Mesodermal cell (in vitro differentiated cells): ENCODE measurements at regions not wholly inside any gene's neighbourhood (a gene's known extent, or its start where the extent isn't known, plus 50 kb on each side); places are given as distances from the start of the nearest gene placed in this dataset.
A peak's percentile ranks its signal among the peaks of the same experiment; 100 is the strongest.
"Not testable (repeated sequence)": the region's sequence is repeated elsewhere in the genome, so short reads cannot be mapped to it uniquely, and the experiment has no call there.

Experiments
- H3K27ac ChIP-seq: 2 replicates; pipeline ENCODE4 v1.7.0; 2013; ENCODE audit warnings: mild to moderate bottlenecking, low read depth, low read length, moderate library complexity; ENCODE audit not compliant: severe bottlenecking
- H3K36me3 ChIP-seq: 2 replicates; pipeline ENCODE4 v1.7.1; 2013; ENCODE audit warnings: mild to moderate bottlenecking, low read length, moderate library complexity; ENCODE audit not compliant: control insufficient read depth, insufficient read depth
- H3K4me1 ChIP-seq: one replicate; pipeline ENCODE4 v1.7.1; 2013; ENCODE audit warnings: mild to moderate bottlenecking, low read length; ENCODE audit not compliant: insufficient read depth, control insufficient read depth, poor library complexity, severe bottlenecking
- H3K4me3 ChIP-seq: 2 replicates; pipeline ENCODE4 v1.7.0; 2013; ENCODE audit warnings: low read length, control low read depth, mild to moderate bottlenecking; ENCODE audit not compliant: insufficient read depth, poor library complexity, severe bottlenecking; ENCODE audit errors: extremely low read depth
- H3K9me3 ChIP-seq: 2 replicates; pipeline ENCODE4 v1.7.1; 2013; ENCODE audit warnings: mild to moderate bottlenecking, low read length, moderate library complexity; ENCODE audit not compliant: control insufficient read depth
- WGBS, 2 experiments: methylation state at CpG; one replicate each; pipeline ENCODE4 v1.1.5; 2013; ENCODE audit warnings: missing lambda C conversion rate in 2 of 2; ENCODE audit not compliant: insufficient coverage in 2 of 2; 5-methylcytosine and 5-hydroxymethylcytosine counted together

DNA sequence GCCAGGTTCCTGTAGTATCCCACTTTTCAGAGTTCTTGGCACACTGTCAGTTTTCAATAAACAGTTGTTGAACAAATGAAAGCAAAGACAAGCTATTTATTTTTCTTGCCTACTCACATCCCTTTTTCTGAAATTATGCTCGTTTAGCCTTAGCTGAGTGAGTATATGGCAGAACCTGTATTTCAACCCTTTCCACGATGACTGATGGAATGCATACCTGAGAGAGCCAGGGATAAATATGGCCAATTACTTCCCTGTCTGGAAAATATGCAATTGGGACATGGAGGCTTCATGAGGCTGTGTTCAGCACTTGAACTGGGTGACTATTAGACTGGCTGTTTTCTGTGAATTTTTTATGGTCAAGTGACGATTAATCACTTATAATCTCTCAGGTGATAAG, 144.5 kb upstream of the POT1 start:
- Histone ChIP-seq H3K4me3 (no peak overlapping the region), H3K36me3 (no peaks in the 10 kb centered on the region), H3K27ac (no peak overlapping the region), H3K4me1 (no peaks in the 10 kb centered on the region), H3K9me3 (no peaks in the 10 kb centered on the region)
- 94 to 100% methylated on average over 1 to 2 of the region's 3 CpGs for WGBS, 2 experiments

DNA sequence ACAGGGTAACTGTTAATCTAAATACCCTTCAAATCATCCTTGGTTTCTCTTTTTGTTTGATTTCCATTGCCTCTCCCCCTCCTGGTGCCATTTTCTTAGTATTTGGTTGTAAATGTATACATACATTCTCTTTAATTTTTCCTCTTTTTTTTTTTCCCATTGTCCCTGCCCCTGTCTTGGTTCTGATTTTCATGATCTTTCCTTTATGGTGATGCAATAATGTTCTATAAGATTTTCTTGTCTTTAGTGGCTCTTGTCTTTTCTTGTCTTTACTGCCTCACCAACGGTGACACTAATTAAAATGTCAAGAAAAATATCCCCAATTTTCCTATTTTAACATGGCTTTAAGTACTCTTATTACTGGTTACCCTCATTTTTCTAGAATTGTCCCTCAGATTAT, 135.9 kb upstream of the POT1 start:
- Histone ChIP-seq H3K9me3 (no peaks in the 10 kb centered on the region), H3K27ac (no peak overlapping the region)
- WGBS, 2 experiments, result no CpG with 5 or more reads among the region's 1 CpG

DNA sequence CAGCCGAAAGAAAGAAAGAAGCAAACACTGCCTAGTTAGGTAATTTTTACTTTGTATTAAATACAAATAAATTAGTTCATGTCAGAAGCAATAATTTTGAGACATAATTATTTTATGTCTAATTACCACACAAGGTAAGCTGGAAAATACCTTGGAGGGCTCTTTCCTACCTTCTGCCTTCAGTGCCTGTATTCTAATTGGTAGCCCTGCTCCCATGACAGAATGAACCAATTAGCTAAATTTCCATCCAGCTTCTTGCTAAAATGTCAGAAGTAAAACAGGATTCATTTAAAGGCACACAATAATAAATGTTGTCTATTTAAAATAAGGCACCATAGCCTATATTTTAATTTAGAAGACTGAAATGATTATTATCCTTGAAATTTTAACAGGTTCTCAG, 135.4 kb upstream of the POT1 start:
- H3K27ac ChIP-seq, result no peak overlapping the region
- H3K4me1 ChIP-seq, result no peaks in the 10 kb centered on the region
- H3K9me3 ChIP-seq, result no peaks in the 10 kb centered on the region
- no CpG with 5 or more reads among the region's 1 CpG for WGBS, 2 experiments
- no peak overlapping the region for H3K4me3 ChIP-seq
- no peaks in the 10 kb centered on the region for H3K36me3 ChIP-seq

More for the DNA sequence above, 135.9 kb upstream of the POT1 start:
- H3K36me3 ChIP-seq, result no peaks in the 10 kb centered on the region
- no peak overlapping the region for H3K4me3 ChIP-seq
- H3K4me1 ChIP-seq, result no peaks in the 10 kb centered on the region

DNA sequence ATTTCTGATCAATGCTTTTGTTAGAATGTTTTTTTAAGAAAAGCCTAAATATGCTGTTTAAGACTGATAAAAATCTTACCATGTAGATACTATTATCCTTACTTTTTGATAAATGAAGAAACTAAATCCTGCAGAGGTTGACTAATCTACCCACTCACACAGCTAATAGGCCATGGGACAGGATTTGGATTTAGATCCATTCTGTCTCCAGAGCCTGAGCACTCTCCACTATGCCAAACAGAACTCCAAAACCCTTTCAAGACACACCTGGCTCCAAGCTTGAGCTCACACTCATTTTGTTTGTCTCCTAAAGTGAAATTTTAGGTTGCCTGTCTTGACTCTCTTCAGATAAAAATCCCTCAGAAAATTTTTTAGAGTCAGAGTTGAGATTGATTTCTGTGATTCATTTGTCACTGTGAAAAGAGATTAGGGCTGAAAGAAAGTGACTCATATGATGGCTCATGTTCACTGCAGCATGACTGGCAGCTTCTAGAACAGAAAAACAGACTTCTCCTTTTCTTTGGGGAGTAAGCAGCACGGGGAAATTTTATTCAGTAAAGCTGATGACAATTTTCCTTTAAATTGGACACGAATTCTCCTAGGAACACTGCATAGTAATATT, 132.3 kb upstream of the POT1 start:
- Histone ChIP-seq H3K36me3 (no peaks in the 10 kb centered on the region), H3K4me1 (no peaks in the 10 kb centered on the region), H3K9me3 (no peaks in the 10 kb centered on the region), H3K27ac (peak overlapping the region; percentile 5), H3K4me3 (no peak overlapping the region)
- 50% methylated on average over 1 of the region's 2 CpGs; no CpG with 5 or more reads in 1 of the 2 experiments for WGBS, 2 experiments

DNA sequence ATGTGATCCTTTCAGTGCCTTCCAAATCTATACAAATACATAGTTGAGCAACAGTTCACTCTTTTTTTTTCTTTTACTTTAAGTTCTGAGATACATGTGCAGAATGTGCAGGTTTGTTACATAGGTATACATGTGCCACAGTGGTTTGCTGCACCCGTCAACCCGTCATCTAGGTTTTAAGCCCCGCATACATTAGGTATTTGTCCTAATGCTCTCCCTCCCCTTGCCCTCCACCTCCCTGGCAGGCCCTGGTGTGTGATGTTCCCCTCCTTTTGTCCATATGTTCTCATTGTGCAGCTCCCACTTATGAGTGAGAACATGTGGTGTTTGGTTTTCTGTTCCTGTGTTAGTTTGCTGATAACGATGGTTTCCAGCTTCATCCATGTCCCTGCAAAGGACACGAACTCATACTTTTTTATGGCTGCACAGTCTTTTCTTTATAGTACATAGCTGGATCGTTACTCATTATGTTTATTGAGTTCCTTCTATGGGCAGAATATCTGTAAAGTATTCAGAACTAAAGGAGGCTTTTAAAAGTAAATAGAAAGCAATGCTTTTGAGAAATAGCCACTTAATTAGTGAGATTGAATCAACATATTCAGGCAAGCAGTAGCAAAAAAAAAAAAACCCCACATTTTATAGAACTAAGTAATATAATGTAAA, 131.6 kb upstream of the POT1 start:
- H3K9me3 ChIP-seq, H3K4me3 ChIP-seq, H3K4me1 ChIP-seq, H3K36me3 ChIP-seq, H3K27ac ChIP-seq: not testable (repeated sequence)
- WGBS, 2 experiments, result 91 to 100% methylated on average over 3 to 4 of the region's 6 CpGs

DNA sequence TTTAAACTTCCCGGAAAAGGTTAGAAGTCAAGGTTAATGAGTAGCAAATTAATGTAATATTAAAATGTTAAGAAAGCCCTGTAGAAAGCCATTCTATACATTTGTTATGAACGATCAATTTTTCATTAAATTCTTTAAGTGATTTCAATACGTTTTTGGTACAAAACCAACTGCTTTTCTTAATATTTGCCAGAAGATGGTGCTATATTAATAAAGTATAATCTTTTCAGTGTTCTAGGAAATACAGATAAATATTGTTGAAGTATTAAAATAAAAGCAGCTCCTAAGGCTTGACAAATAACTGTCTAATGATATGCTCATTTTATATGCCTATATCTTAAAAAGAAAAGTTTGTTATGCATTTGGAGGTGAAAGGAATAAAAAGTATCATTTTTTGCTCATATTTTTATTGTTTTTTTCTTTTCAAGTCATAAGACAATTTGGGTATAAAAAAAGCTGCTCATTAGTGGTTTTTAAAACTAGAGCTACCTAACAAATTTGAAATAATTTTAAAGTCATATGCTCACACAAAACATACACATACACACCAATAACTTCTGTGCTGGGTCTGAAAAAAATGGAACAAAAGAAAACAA, 130.3 kb upstream of the POT1 start:
- H3K27ac ChIP-seq, result no peak overlapping the region
- H3K36me3 ChIP-seq, result no peaks in the 10 kb centered on the region
- H3K4me3 ChIP-seq, result no peak overlapping the region
- H3K9me3 ChIP-seq, result no peaks in the 10 kb centered on the region
- no CpG with 5 or more reads among the region's 3 CpGs for WGBS, 2 experiments
- H3K4me1 ChIP-seq, result no peaks in the 10 kb centered on the region

DNA sequence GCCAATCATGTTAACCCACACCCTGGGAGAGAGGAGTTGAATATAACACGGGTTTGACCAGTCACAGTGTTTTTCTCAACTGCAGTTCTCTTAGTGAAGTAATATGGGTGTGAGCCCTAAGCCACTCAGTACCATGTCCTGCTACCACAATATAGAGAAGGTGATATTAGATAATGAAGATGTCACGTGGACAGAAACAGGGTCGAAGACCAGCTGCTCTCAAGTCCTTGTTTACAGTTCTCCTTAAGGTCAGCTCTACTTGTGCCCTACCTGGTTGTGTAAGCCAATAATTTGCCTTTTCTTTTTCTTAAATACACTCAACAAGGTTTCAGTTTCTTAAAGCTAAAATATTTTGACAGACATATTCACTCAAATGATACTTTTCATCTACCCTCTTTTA, 128.3 kb upstream of the POT1 start:
- Histone ChIP-seq H3K36me3 (no peaks in the 10 kb centered on the region), H3K27ac (no peak overlapping the region), H3K9me3 (no peaks in the 10 kb centered on the region), H3K4me1 (no peaks in the 10 kb centered on the region), H3K4me3 (no peak overlapping the region)
- 82 to 83% methylated on average over 2 to 3 of the region's 3 CpGs for WGBS, 2 experiments

DNA sequence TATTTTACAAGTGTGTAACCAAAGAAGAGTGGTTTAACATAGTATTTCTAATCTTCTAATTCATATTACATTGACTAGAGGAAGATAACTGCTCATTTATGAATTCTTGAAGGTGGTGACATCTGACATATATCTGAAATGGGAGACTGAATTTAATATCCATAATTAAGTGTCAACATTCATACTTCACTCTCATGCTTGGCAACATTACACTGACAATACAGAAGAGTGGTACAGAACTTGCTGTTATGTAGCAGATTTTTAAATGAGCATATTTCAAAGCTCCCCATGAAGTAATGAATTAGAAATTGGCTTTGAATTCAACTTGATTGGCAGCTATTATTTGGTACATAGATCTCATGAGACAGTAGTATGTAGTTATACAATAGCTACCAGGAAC, 125.8 kb upstream of the POT1 start:
- Histone ChIP-seq H3K27ac (no peak overlapping the region), H3K9me3 (no peaks in the 10 kb centered on the region), H3K36me3 (no peaks in the 10 kb centered on the region), H3K4me1 (no peaks in the 10 kb centered on the region), H3K4me3 (no peak overlapping the region)

DNA sequence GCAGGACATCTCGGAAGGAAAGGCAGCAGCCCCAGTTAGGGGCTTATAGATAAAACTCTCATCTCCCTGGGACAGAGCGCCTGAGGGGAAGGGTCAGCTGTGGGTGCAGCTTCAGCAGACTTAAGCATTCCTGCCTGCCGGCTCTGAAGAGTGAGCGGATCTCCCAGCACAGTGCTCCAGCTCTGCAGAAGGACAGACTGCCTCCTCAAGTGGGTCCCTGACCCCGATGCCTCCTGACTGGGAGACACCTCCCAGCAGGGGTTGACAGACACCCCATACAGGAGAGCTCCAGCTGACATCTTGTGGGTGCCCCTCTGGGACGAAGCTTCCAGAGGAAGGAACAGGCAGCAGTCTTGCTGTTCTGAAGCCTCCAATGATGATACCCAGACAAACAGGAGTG, 117.1 kb upstream of the POT1 start:
- H3K36me3 ChIP-seq, result no peaks in the 10 kb centered on the region
- H3K9me3 ChIP-seq, result no peaks in the 10 kb centered on the region
- WGBS, 2 experiments, result 89 to 97% methylated on average over 5 to 6 of the region's 6 CpGs
- no peak overlapping the region for H3K4me3 ChIP-seq
- no peaks in the 10 kb centered on the region for H3K4me1 ChIP-seq
- no peak overlapping the region for H3K27ac ChIP-seq

DNA sequence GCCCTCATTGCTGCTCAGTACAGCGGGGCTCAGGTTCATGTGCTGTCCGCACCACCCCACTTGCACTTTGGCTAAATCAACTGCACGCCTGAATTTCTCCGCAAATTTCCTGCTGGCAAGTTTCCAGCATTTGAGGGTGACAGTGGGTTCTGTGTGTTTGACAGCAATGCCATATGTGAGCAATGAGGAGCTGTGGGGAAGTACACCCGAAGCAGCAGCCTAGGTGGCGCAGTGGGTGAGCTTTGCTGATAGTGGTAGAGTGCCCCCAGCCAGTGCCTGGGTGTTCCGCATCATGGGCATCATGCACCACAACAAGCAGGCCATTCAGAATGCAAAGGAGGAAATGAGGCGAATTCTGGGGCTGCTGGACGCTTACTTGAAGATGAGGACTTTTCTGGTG, 103.9 kb upstream of the POT1 start:
- Histone ChIP-seq H3K36me3 (no peaks in the 10 kb centered on the region), H3K27ac (no peak overlapping the region), H3K4me1 (no peaks in the 10 kb centered on the region), H3K9me3 (no peaks in the 10 kb centered on the region), H3K4me3 (no peak overlapping the region)
- 88 to 100% methylated on average over 6 to 8 of the region's 9 CpGs for WGBS, 2 experiments

DNA sequence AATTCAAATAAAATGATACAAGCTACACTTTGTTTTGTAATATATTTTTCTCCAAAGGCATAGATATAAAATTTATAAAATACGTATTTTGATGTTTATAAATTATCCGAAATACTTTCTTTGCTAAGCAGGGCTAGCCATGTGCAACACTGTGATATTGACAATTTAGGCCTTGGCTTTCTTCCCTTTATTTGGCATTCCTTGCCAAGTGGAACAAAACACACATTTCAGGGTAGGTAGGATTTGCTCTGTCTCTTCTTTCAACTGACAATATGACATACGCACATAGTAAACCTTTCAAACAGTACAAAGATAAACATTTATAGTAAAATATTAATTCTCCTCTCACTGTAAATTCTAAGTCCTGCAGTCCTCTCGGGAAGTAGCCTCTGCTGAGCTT, 103.3 kb upstream of the POT1 start:
- WGBS, 2 experiments, result no CpG with 5 or more reads among the region's 4 CpGs
- Histone ChIP-seq H3K4me1 (no peaks in the 10 kb centered on the region), H3K36me3 (no peaks in the 10 kb centered on the region), H3K27ac (no peak overlapping the region), H3K9me3 (no peaks in the 10 kb centered on the region), H3K4me3 (no peak overlapping the region)
